Dedifferentiated amniotic fluid mesenchymal stem cell (primary cell): ENCODE measurements at regions not wholly inside any gene's neighbourhood (a gene's known extent, or its start where the extent isn't known, plus 50 kb on each side); places are given as distances from the start of the nearest gene placed in this dataset.

Source experiments
- DNase-seq: peaks from one replicate; pipeline ENCODE4 v3.0.0-alpha.2; 2016; ENCODE audit errors: extremely low spot score

GRCh38 chr6:44012078-44012493, 115.2 kb downstream of the MRPL14 start:
- no peak for DNase-seq

GRCh38 chr6:44011350-44011920, 115.8 kb downstream of the MRPL14 start:
- no peak for DNase-seq

- DNase-seq: peak; percentile 94
Observed at GRCh38 chr6:44010411-44011349, 116.6 kb downstream of the MRPL14 start.

- DNase-seq: no peak
Observed at GRCh38 chr6:44009425-44010321, 117.6 kb downstream of the MRPL14 start.

GRCh38 chr6:44008821-44009370, 118.4 kb downstream of the MRPL14 start:
- no peak for DNase-seq

- DNase-seq: no peak
Observed at GRCh38 chr6:44007818-44008621, 119.2 kb downstream of the MRPL14 start.

- no peak for DNase-seq
Observed at GRCh38 chr6:44006872-44007303, 120.4 kb downstream of the MRPL14 start.

- no peak for DNase-seq
Observed at GRCh38 chr6:44006123-44006871, 121.0 kb downstream of the MRPL14 start.

- DNase-seq: no peak
Observed at GRCh38 chr6:44005507-44005903, 121.7 kb downstream of the MRPL14 start.

GRCh38 chr6:44004625-44005506, 122.4 kb downstream of the MRPL14 start:
- no peak for DNase-seq

- no peak for DNase-seq
Observed at GRCh38 chr6:44004136-44004535, 123.1 kb downstream of the MRPL14 start.

- DNase-seq: no peak
Observed at GRCh38 chr6:44003345-44004061, 123.7 kb downstream of the MRPL14 start.

- no peak for DNase-seq
Observed at GRCh38 chr6:44002593-44003344, 124.5 kb downstream of the MRPL14 start.

- DNase-seq: no peak
Observed at GRCh38 chr6:44002067-44002592, 125.1 kb downstream of the MRPL14 start.

GRCh38 chr6:44001318-44002066, 125.8 kb downstream of the MRPL14 start:
- no peak for DNase-seq

- DNase-seq: no peak
Observed at GRCh38 chr6:44000164-44000842, 126.9 kb downstream of the MRPL14 start.
